SK-N-SH (cell line): ENCODE measurements at regions not wholly inside any gene's neighbourhood (a gene's known extent, or its start where the extent isn't known, plus 50 kb on each side); places are given as distances from the start of the nearest gene placed in this dataset.

Experiments used
- CTCF ChIA-PET: fragments of 300-600, 350-600 bp; formaldehyde crosslinking; extraction: SDS; loops from one replicate; lab custom pipeline; 2021; lab: Yijun Ruan, JAX
- POLR2A ChIA-PET: fragments of 350-600 bp; sonication (Branson Sonifier 250); formaldehyde crosslinking; extraction: SDS; loops from one replicate; lab custom pipeline; 2020; ENCODE audit warnings: antibody characterized with exemption, inconsistent platforms; lab: Yijun Ruan, JAX
- DNase-seq: peaks from one replicate; pipeline ENCODE4 v3.0.0; 2012
- H2AFZ ChIP-seq: fragments of 200-600 bp; sonication (generic); 2 replicates; pipeline ENCODE4 v1.8.1; 2016; ENCODE audit warnings: antibody characterized with exemption, mild to moderate bottlenecking, low read depth
- H3F3A ChIP-seq: fragments of 200-600 bp; sonication (generic); replicated peaks from 2 replicates; pipeline ENCODE3; 2016; ENCODE audit warnings: antibody characterized with exemption, mild to moderate bottlenecking; ENCODE audit not compliant: insufficient read depth
- H3K27ac ChIP-seq, 2 experiments: fragments of 200-500 bp in 1 of 2; fragments of 200-600 bp in 1 of 2; sonication (Bioruptor generic) in 1 of 2; sonication (generic), shearing (Covaris generic) in 1 of 2; 2 replicates each; pipeline versions ENCODE4 v1.5.1 to v1.6.1; 2014 to 2016; ENCODE audit warnings: low read depth in 2 of 2, inconsistent platforms in 1 of 2, low read length in 1 of 2, mild to moderate bottlenecking in 1 of 2, mixed read lengths in 1 of 2
- H3K27me3 ChIP-seq: fragments of 200-600 bp; sonication (generic), shearing (Covaris generic); 2 replicates; pipeline ENCODE4 v1.6.1; 2016; ENCODE audit warnings: mixed run types; ENCODE audit not compliant: insufficient read depth
- H3K36me3 ChIP-seq, 2 experiments: fragments of 200-500 bp in 1 of 2; fragments of 200-600 bp in 1 of 2; sonication (Bioruptor generic) in 1 of 2; sonication (generic) in 1 of 2; replicated peaks in 1 of 2; 2 replicates each; pipeline versions ENCODE3 to v1.5.1; 2014 to 2016; ENCODE audit warnings: low read length in 1 of 2, mild to moderate bottlenecking in 1 of 2; ENCODE audit not compliant: insufficient read depth in 2 of 2, control insufficient read depth in 1 of 2
- H3K4me1 ChIP-seq, 2 experiments: fragments of 200-500 bp in 1 of 2; fragments of 200-600 bp in 1 of 2; sonication (Bioruptor generic) in 1 of 2; sonication (generic), shearing (Covaris generic) in 1 of 2; 2 replicates each; pipeline versions ENCODE4 v1.5.1 to v1.6.1; 2014 to 2016; ENCODE audit warnings: low read depth in 1 of 2, low read length in 1 of 2, mixed run types in 1 of 2; ENCODE audit not compliant: insufficient read depth in 2 of 2, control insufficient read depth in 1 of 2
- H3K4me2 ChIP-seq: fragments of 200-600 bp; sonication (generic), shearing (Covaris generic); 2 replicates; pipeline ENCODE4 v1.6.1; 2017; ENCODE audit warnings: mixed run types
- H3K4me3 ChIP-seq, 2 experiments: fragments of 200-500 bp in 1 of 2; fragments of 200-600 bp in 1 of 2; sonication (Bioruptor generic) in 1 of 2; sonication (generic), shearing (Covaris generic) in 1 of 2; 2 replicates each; pipeline versions ENCODE4 v1.5.1 to v1.8.1; 2014 to 2016; ENCODE audit warnings: low read depth in 2 of 2, inconsistent platforms in 1 of 2, low read length in 1 of 2, mild to moderate bottlenecking in 1 of 2, mixed read lengths in 1 of 2, moderate library complexity in 1 of 2
- H3K79me2 ChIP-seq: fragments of 200-600 bp; sonication (generic); 2 replicates; pipeline ENCODE4 v1.8.1; 2017; ENCODE audit warnings: mild to moderate bottlenecking; ENCODE audit not compliant: insufficient read depth
- H3K9ac ChIP-seq: fragments of 200-600 bp; sonication (generic); 2 replicates; pipeline ENCODE4 v1.6.1; 2017; ENCODE audit warnings: mixed run types
- H3K9me2 ChIP-seq: fragments of 200-600 bp; sonication (generic); 2 replicates; pipeline ENCODE4 v1.6.1; 2017; ENCODE audit warnings: mixed run types
- H3K9me3 ChIP-seq: fragments of 200-600 bp; sonication (generic); 2 replicates; pipeline ENCODE4 v1.6.1; 2017; ENCODE audit warnings: mixed run types, mild to moderate bottlenecking, moderate library complexity
- H4K20me1 ChIP-seq: fragments of 200-600 bp; sonication (generic); 2 replicates; pipeline ENCODE4 v1.6.1; 2017; ENCODE audit warnings: mild to moderate bottlenecking, mixed run types; ENCODE audit not compliant: insufficient read depth
- CHD2 ChIP-seq: fragments of 150-350 bp; IDR thresholded peaks from 2 replicates; pipeline ENCODE4 v1.6.1; 2018; ENCODE audit warnings: low read length; ENCODE audit not compliant: partially characterized antibody
- EZH2phosphoT487 ChIP-seq: fragments of 200-600 bp; sonication (generic); IDR thresholded peaks from 2 replicates; pipeline ENCODE4 v1.6.1; 2017; ENCODE audit warnings: low read depth, mixed run types, mild to moderate bottlenecking, antibody characterized with exemption, moderate library complexity, borderline replicate concordance
- FOSL2 ChIP-seq: IDR thresholded peaks from 2 replicates; pipeline ENCODE4 v1.4.0; 2012; ENCODE audit warnings: low read depth, mild to moderate bottlenecking, moderate library complexity, borderline replicate concordance
- FOXM1 ChIP-seq: IDR thresholded peaks from 2 replicates; pipeline ENCODE4 v1.4.0; 2012; ENCODE audit warnings: low read depth, mild to moderate bottlenecking
- GABPA ChIP-seq: IDR thresholded peaks from 2 replicates; pipeline ENCODE4 v1.4.0; 2012; ENCODE audit warnings: low read depth, mild to moderate bottlenecking
- GATA2 ChIP-seq: sonication (generic); formaldehyde crosslinking; IDR thresholded peaks from 2 replicates; pipeline ENCODE4 v1.5.0; 2020; ENCODE audit warnings: mild to moderate bottlenecking, missing genetic modification reagents
- MEF2A ChIP-seq: IDR thresholded peaks from 2 replicates; pipeline ENCODE4 v1.4.0; 2012; ENCODE audit warnings: low read depth, borderline replicate concordance
- NRF1 ChIP-seq: IDR thresholded peaks from 2 replicates; pipeline ENCODE4 v1.6.1; 2012; ENCODE audit warnings: low read depth, mild to moderate bottlenecking, low read length
- POLR2AphosphoS5 ChIP-seq: IDR thresholded peaks from 2 replicates; pipeline ENCODE4 v1.6.1; 2012; ENCODE audit warnings: low read depth, low read length
- RXRA ChIP-seq: IDR thresholded peaks from 2 replicates; pipeline ENCODE4 v1.4.0; 2012; ENCODE audit warnings: low read depth, mild to moderate bottlenecking, borderline replicate concordance
- SMC3 ChIP-seq: IDR thresholded peaks from 2 replicates; pipeline ENCODE4 v1.6.1; 2012; ENCODE audit warnings: low read depth, low read length, improper control_type of control experiment
- TAF1 ChIP-seq: IDR thresholded peaks from 2 replicates; pipeline ENCODE4 v1.6.1; 2012; ENCODE audit warnings: low read depth, mild to moderate bottlenecking, low read length, moderate library complexity, borderline replicate concordance
- TEAD4 ChIP-seq: IDR thresholded peaks from 2 replicates; pipeline ENCODE4 v1.4.0; 2012; ENCODE audit warnings: mild to moderate bottlenecking, borderline replicate concordance; ENCODE audit not compliant: insufficient read depth
- USF2 ChIP-seq: fragments of 150-350 bp; IDR thresholded peaks from 2 replicates; pipeline ENCODE4 v1.6.1; 2017; ENCODE audit warnings: antibody characterized with exemption, low read length, low read depth, borderline replicate concordance
- YY1 ChIP-seq: IDR thresholded peaks from 2 replicates; pipeline ENCODE4 v1.4.0; 2012; ENCODE audit warnings: low read depth, mild to moderate bottlenecking
- WGBS: methylation state at CpG from one replicate; pipeline ENCODE4 v1.1.6; 2017; ENCODE audit warnings: low lambda C conversion rate; 5-methylcytosine and 5-hydroxymethylcytosine counted together
- TF ChIP-seq, protein P1 (sequence below): IDR thresholded peaks from 2 replicates; pipeline ENCODE4; 2012
- TF ChIP-seq, protein P2 (sequence below): fragments of 150-350 bp; IDR thresholded peaks from 2 replicates; pipeline ENCODE4 v1.6.1; 2016; ENCODE audit warnings: mild to moderate bottlenecking, low read depth, low read length
- TF ChIP-seq, protein P3 (sequence below): fragments of 200-600 bp; sonication (generic); IDR thresholded peaks from 2 replicates; pipeline ENCODE4 v1.6.1; 2017; ENCODE audit warnings: antibody characterized with exemption, mild to moderate bottlenecking, moderate library complexity

DNA sequence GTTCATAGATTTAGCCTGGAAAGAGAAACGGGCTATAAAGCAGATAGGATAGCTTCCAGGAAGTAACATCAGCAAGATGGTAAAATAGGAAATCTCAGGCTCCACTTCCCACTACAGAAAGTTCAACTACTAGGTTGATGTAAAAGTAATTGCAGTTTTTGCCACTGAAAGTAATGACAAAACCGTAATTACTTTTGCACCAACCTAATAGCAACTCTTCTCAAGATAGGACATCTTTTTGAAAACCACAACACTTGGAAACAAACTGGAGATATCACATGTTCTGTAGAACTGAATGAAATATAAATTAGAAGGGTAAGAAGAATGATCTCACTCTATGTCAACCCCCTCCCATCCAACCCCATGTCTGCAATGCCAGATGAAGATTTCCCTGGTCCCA lies 1154.3 kb downstream of the BCL11A start:
- Histone ChIP-seq H3K9me3 (no peaks in the 10 kb centered on the region; the same call in 1 of the 2 replicates), H3K4me3 (no peak overlapping the region), H3K36me3 (no peaks in the 10 kb centered on the region), H3K27ac (no peak overlapping the region), H3F3A (no peaks in the 10 kb centered on the region), H3K4me2 (no peak overlapping the region), H2AFZ (no peak overlapping the region), H3K27me3 (no peaks in the 10 kb centered on the region), H4K20me1 (no peaks in the 10 kb centered on the region), H3K9me2 (no peaks in the 10 kb centered on the region), H3K4me1 (no peaks in the 10 kb centered on the region), H3K9ac (no peak overlapping the region), H3K79me2 (no peaks in the 10 kb centered on the region)
- POLR2A ChIA-PET, result no interaction called here
- 28% methylated on average over 2 of the region's 2 CpGs for WGBS
- no peak for DNase-seq
- CTCF ChIA-PET, result no interaction called here
- TF ChIP-seq TAF1 (no peak), GATA2 (no peak), TEAD4 (no peak), NRF1 (no peak), RXRA (no peak), MEF2A (no peak), USF2 (no peak), GABPA (no peak), POLR2AphosphoS5 (no peak), YY1 (no peak), SMC3 (no peak), EZH2phosphoT487 (no peak), FOSL2 (no peak), FOXM1 (no peak), CHD2 (no peak)
- TF ChIP-seq, protein P1, sequence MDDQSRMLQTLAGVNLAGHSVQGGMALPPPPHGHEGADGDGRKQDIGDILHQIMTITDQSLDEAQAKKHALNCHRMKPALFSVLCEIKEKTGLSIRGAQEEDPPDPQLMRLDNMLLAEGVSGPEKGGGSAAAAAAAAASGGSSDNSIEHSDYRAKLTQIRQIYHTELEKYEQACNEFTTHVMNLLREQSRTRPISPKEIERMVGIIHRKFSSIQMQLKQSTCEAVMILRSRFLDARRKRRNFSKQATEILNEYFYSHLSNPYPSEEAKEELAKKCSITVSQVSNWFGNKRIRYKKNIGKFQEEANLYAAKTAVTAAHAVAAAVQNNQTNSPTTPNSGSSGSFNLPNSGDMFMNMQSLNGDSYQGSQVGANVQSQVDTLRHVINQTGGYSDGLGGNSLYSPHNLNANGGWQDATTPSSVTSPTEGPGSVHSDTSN, result no peak
- TF ChIP-seq, protein P2, sequence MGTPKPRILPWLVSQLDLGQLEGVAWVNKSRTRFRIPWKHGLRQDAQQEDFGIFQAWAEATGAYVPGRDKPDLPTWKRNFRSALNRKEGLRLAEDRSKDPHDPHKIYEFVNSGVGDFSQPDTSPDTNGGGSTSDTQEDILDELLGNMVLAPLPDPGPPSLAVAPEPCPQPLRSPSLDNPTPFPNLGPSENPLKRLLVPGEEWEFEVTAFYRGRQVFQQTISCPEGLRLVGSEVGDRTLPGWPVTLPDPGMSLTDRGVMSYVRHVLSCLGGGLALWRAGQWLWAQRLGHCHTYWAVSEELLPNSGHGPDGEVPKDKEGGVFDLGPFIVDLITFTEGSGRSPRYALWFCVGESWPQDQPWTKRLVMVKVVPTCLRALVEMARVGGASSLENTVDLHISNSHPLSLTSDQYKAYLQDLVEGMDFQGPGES, result no peak
- TF ChIP-seq, protein P3, sequence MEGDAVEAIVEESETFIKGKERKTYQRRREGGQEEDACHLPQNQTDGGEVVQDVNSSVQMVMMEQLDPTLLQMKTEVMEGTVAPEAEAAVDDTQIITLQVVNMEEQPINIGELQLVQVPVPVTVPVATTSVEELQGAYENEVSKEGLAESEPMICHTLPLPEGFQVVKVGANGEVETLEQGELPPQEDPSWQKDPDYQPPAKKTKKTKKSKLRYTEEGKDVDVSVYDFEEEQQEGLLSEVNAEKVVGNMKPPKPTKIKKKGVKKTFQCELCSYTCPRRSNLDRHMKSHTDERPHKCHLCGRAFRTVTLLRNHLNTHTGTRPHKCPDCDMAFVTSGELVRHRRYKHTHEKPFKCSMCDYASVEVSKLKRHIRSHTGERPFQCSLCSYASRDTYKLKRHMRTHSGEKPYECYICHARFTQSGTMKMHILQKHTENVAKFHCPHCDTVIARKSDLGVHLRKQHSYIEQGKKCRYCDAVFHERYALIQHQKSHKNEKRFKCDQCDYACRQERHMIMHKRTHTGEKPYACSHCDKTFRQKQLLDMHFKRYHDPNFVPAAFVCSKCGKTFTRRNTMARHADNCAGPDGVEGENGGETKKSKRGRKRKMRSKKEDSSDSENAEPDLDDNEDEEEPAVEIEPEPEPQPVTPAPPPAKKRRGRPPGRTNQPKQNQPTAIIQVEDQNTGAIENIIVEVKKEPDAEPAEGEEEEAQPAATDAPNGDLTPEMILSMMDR, result no peak
